Skeletal muscle cell (primary cell): ENCODE measurements at regions not wholly inside any gene's neighbourhood (a gene's known extent, or its start where the extent isn't known, plus 50 kb on each side); places are given as distances from the start of the nearest gene placed in this dataset.

Experiments used
- DNase-seq: peaks from one replicate; pipeline ENCODE4 v3.0.0-alpha.2; 2010; ENCODE audit warnings: low read depth
- H3K4me3 ChIP-seq: 2 replicates; pipeline ENCODE4 v1.5.1; 2011; ENCODE audit warnings: low read depth, mild to moderate bottlenecking, control low read depth, low read length, moderate library complexity

- DNase-seq = no peak
- H3K4me3 ChIP-seq = no peak overlapping the region
Observed at GRCh38 chr5:28544501-28544900, 1506.1 kb upstream of the CDH9 start.

- DNase-seq = no peak
- no peak overlapping the region for H3K4me3 ChIP-seq
Observed at GRCh38 chr5:28543473-28544098, 1505.2 kb upstream of the CDH9 start.

GRCh38 chr5:28542987-28543386 is 1504.6 kb upstream of the CDH9 start:
- DNase-seq = peak; percentile 82
- H3K4me3 ChIP-seq = no peak overlapping the region

GRCh38 chr5:28523888-28524635 is 1485.7 kb upstream of the CDH9 start:
- DNase-seq = peak; percentile 92
- H3K4me3 ChIP-seq = no peak overlapping the region

GRCh38 chr5:28523416-28523815 is 1485.0 kb upstream of the CDH9 start:
- H3K4me3 ChIP-seq = no peak overlapping the region
- DNase-seq = no peak

DNA sequence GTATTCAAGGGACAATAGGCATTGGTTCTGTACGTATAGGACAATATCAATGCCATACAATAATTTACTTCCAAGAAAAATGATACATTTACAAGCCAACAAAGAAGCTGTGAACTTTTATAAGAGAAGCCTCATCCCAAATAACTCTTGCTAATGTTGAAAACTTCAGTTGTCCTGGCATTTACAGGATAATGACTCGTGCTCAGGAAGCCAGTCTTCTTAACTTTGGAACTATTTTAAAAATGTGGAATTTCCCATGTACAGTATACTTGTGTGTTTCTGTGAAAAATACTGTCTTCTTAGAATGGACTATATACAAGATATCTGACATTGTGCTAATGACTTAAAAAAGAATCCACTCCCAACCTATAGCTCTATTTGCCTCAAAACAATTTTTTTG is 1479.3 kb upstream of the CDH9 start:
- no peak for DNase-seq
- no peak overlapping the region for H3K4me3 ChIP-seq

GRCh38 chr5:28516722-28517121 is 1478.3 kb upstream of the CDH9 start:
- H3K4me3 ChIP-seq = no peak overlapping the region
- no peak for DNase-seq

DNA sequence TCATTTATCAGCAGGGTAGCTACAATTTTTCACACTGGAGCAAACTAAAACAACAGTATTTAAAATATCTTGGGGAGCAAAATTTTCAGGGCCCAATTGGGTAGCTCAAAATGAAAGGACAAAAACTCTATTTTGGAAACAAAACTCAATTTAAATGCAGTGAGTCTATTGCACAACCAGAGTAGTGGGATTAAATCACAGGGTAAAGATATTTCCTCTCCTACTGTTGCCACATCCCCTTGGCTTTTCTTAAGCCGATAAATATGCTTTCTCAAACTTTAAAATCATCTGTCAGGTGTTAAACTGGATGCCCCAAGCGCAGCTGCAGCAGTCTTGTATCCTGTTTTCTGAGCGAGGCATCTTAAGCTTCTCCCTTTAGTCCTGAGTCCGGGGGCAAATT is 1474.3 kb upstream of the CDH9 start:
- H3K4me3 ChIP-seq = no peak overlapping the region
- DNase-seq = no peak

DNA sequence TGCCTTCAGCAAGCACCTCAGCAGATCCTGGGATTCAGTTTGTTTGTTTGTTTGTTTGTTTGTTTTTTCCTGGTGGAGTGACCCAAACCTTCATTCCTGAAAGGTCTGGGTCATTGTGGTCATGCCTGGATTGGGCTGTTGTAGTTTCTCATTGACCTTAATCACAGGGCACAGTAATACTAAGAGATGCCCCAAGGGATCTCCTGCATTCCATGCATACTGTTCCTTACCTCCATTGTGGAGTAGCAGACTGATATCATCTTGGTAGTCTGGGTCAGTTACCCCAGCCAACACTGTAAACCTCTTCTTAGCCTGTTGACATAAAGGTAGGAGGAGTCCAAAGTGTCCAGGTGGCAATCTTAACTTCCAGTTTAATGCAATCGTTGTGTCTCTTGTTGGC is 1466.7 kb upstream of the CDH9 start:
- no peak for DNase-seq
- H3K4me3 ChIP-seq = no peak overlapping the region

- no peak for DNase-seq
- H3K4me3 ChIP-seq = no peak overlapping the region
Observed at GRCh38 chr5:28500511-28500910, 1462.1 kb upstream of the CDH9 start.

- DNase-seq = no peak
- H3K4me3 ChIP-seq = no peak overlapping the region
Observed at GRCh38 chr5:28499766-28500290, 1461.4 kb upstream of the CDH9 start.

DNA sequence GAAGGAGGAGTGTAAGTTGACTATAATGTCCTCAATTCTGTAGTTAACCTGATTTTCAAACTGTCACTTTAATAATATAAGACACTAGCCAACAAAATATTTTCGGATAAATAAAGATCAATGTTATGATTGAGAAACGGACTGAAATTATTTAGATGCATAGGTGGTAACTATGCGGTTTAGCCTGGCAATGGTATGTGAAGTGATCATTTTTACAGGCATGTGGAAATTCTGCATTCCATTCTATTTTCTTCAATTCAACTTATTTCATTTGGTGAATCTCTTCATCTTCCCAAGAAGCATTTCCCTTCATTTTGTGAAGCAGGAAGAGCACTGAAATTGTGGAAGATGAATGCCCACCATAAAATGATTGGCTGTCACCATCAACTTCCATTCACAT is 1457.5 kb upstream of the CDH9 start:
- no peak for DNase-seq

DNA sequence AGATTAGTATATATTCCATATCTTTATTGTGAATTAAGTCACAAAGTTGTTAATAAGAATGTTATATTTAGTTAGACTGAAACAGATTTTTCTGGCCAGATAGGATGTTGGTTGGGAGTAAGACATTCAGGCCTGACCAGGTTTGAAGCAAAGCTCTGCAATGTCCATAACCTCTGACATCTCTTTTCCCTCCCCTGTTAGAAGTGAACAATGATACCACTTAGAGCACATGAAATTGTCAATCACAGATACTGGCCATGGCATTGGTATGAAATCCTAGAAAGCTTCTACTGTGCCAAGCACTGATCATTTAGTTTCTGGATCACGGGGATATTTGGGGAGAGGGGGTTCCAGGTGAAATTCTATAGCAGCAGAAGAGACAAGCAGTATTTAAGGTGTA is 1455.1 kb upstream of the CDH9 start:
- H3K4me3 ChIP-seq = no peak overlapping the region
- DNase-seq = no peak

More for the DNA sequence above, 1457.5 kb upstream of the CDH9 start:
- no peak overlapping the region for H3K4me3 ChIP-seq

DNA sequence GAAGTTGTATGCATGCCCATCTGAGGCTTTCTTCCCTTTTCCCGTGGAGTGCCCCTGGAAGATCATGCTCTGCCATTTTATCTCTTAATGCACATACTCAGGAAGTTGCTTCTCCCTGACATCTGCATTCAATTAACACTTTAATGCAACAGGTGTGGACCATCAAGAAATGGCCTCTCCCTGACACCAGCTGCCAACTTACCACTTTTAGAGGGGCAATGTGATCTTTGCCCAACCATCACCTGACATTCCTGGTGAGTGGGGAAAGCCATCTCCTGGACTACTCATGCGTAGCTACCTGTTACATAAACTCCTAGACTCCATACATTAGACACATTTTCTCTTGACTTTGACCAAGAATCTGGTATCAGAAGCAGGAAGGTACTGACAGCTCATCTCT is 1450.4 kb upstream of the CDH9 start:
- H3K4me3 ChIP-seq = no peak overlapping the region
- DNase-seq = no peak

GRCh38 chr5:28483327-28484025 is 1445.1 kb upstream of the CDH9 start:
- no peak overlapping the region for H3K4me3 ChIP-seq
- DNase-seq = no peak

GRCh38 chr5:28473531-28474107 is 1435.2 kb upstream of the CDH9 start:
- no peak for DNase-seq
- no peak overlapping the region for H3K4me3 ChIP-seq

- no peak for DNase-seq
- H3K4me3 ChIP-seq = no peak overlapping the region
Observed at GRCh38 chr5:28468166-28468565, 1429.8 kb upstream of the CDH9 start.

GRCh38 chr5:28463728-28464127 is 1425.3 kb upstream of the CDH9 start:
- no peak for DNase-seq
- no peak overlapping the region for H3K4me3 ChIP-seq

- H3K4me3 ChIP-seq = no peak overlapping the region
- DNase-seq = no peak
Observed at GRCh38 chr5:28451483-28451882, 1413.1 kb upstream of the CDH9 start.

GRCh38 chr5:28450997-28451396 is 1412.6 kb upstream of the CDH9 start:
- no peak for DNase-seq
- H3K4me3 ChIP-seq = no peak overlapping the region
